OCI-LY3 (cell line): ENCODE measurements at regions not wholly inside any gene's neighbourhood (a gene's known extent, or its start where the extent isn't known, plus 50 kb on each side); places are given as distances from the start of the nearest gene placed in this dataset.

Source experiments
- EZH2phosphoT487 ChIP-seq: fragments of 200-600 bp; shearing (Covaris generic); IDR thresholded peaks from 2 replicates; pipeline ENCODE4 v1.6.1; 2018; ENCODE audit warnings: antibody characterized with exemption, mixed run types, low read depth
- TF ChIP-seq, protein P1 (sequence below): fragments of 200-600, 300-600 bp; sonication (generic); IDR thresholded peaks from 2 replicates; pipeline ENCODE4 v1.5.1; 2014; ENCODE audit warnings: antibody characterized with exemption, low read length, low read depth

DNA sequence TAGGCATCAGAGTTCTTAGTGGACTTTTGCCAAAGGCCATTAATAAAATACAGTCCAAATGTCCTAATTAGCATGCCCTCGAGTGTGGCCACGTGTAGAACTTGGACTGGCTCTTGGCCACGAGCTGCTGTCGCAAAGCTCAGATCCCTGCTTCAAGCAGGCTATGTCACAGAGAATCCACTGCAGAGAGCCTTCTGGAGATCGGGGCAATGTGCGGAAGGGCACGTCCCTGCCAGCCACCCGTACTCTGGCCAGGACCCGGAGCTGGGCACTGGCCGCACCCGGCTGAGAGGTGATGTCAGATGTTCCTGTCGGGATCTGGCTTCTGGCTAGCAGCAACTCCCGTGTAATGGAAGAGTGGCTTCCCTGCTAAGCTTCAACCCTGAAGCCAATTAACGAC is 432.7 kb upstream of the ID2 start:
- TF ChIP-seq, protein P1, sequence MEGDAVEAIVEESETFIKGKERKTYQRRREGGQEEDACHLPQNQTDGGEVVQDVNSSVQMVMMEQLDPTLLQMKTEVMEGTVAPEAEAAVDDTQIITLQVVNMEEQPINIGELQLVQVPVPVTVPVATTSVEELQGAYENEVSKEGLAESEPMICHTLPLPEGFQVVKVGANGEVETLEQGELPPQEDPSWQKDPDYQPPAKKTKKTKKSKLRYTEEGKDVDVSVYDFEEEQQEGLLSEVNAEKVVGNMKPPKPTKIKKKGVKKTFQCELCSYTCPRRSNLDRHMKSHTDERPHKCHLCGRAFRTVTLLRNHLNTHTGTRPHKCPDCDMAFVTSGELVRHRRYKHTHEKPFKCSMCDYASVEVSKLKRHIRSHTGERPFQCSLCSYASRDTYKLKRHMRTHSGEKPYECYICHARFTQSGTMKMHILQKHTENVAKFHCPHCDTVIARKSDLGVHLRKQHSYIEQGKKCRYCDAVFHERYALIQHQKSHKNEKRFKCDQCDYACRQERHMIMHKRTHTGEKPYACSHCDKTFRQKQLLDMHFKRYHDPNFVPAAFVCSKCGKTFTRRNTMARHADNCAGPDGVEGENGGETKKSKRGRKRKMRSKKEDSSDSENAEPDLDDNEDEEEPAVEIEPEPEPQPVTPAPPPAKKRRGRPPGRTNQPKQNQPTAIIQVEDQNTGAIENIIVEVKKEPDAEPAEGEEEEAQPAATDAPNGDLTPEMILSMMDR: no peak
- TF ChIP-seq EZH2phosphoT487: no peak
